NCI-H2171 treated with DMSO at 0.1 percent for 48 hours (cell line): ENCODE measurements at regions not wholly inside any gene's neighbourhood (a gene's known extent, or its start where the extent isn't known, plus 50 kb on each side); places are given as distances from the start of the nearest gene placed in this dataset.

Experiments
- DNase-seq: peaks from one replicate; lab custom pipeline; 2025; lab: John Stamatoyannopoulos, UW

GRCh38 chr22:48793949-48794348, 1033.7 kb downstream of the BRD1 start:
- DNase-seq, result no peak

- DNase-seq, result no peak
These were observed 1041.0 kb downstream of the BRD1 start for GRCh38 chr22:48786679-48786996.

GRCh38 chr22:48785792-48786678, 1041.6 kb downstream of the BRD1 start:
- no peak for DNase-seq

- DNase-seq, result no peak
These were observed 1042.8 kb downstream of the BRD1 start for GRCh38 chr22:48784701-48785503.

- no peak for DNase-seq
These were observed 1043.8 kb downstream of the BRD1 start for GRCh38 chr22:48783821-48784266.

GRCh38 chr22:48782811-48783511, 1044.7 kb downstream of the BRD1 start:
- DNase-seq, result peak; percentile 50

GRCh38 chr22:48782326-48782725, 1045.3 kb downstream of the BRD1 start:
- DNase-seq, result no peak

- no peak for DNase-seq
These were observed 1045.8 kb downstream of the BRD1 start for GRCh38 chr22:48781868-48782267.

- no peak for DNase-seq
These were observed 1046.3 kb downstream of the BRD1 start for GRCh38 chr22:48781391-48781790.

GRCh38 chr22:48780597-48781277, 1046.9 kb downstream of the BRD1 start:
- DNase-seq, result no peak

GRCh38 chr22:48779661-48780596, 1047.7 kb downstream of the BRD1 start:
- DNase-seq, result no peak

GRCh38 chr22:48779211-48779643, 1048.4 kb downstream of the BRD1 start:
- DNase-seq, result no peak

GRCh38 chr22:48778308-48779195, 1049.1 kb downstream of the BRD1 start:
- DNase-seq, result no peak

GRCh38 chr22:48772286-48772907, 1055.3 kb downstream of the BRD1 start:
- DNase-seq, result no peak

GRCh38 chr22:48765595-48765994, 1062.1 kb downstream of the BRD1 start:
- DNase-seq, result no peak

GRCh38 chr22:48761546-48761945, 1066.1 kb downstream of the BRD1 start:
- no peak for DNase-seq

- DNase-seq, result no peak
These were observed 1066.9 kb downstream of the BRD1 start for GRCh38 chr22:48760481-48761390.
